Retina (tissue), 1 donor: ENCODE measurements at regions not wholly inside any gene's neighbourhood (a gene's known extent, or its start where the extent isn't known, plus 50 kb on each side); places are given as distances from the start of the nearest gene placed in this dataset.
"Not testable (repeated sequence)": the region's sequence is repeated elsewhere in the genome, so short reads cannot be mapped to it uniquely, and the experiment has no call there.

Experiments
- DNase-seq: peaks from one replicate; pipeline ENCODE4 v3.0.0-alpha.2; 2016

DNA sequence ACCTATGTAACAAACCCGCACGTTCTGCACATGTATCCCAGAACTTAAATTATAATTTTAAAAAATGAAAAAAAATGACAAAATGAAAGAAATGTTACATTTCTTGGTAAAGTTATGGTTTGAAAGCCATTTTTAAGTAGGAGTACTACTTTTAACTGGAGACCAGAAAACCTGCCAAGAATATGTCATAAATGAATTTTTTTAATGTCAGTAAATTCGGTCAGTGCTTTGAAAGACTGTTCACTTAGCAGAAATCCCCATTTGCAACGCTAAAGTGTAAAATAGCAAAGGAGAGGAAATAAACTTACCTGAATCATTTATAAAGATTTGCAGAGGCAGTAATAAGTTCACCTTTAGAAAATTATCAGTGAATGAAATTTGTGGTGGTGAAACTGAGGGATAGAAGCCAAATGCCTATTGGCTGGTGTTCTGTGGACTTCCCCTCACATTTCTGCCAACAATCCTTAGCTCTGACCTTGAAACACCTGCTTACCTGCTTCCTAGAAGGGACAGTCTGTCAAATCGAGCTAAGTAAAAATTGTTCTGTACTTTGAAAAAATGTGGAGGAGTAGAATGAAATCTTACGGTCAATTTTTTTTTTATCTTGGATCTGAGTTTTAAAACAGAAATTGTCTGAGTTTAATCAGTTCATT, 714.2 kb downstream of the SLC6A15 start:
- DNase-seq = no peak

DNA sequence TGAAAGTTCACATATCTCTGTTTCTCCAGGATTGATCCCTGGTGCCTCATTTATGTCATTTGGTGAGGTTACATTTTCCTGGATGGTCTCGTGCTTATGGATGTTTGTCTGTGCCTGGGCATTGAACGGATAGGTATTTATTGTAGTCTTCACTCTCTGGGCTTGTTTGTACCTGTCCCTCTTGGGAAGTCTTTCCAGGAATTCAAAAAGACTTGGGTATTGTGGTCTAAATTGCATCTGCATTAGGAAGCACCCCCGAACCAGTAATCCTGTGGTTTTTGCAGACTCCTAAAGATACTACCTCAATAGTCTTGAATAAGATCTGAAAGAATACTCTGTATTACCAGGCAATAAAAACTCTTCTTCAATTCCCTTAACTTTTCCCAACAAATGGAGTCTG, 720.8 kb downstream of the SLC6A15 start:
- no peak for DNase-seq

DNA sequence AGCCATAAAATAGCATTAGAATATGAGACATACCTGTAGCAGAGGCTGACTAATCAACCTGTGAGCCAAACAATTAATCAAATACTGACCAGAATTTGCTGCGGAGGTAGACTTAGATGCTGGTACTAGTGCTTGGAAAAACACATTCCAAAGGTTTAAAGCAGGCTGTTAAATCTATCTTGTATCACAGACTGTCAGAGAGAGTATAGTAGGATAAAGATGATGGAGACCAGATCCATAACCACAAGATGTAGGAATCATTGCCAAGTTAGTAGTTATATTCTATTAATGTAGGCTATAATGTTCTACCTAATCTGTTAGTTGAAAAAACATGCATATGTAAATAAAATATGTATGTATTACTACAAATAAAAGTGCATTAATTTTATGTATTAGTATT, 726.2 kb downstream of the SLC6A15 start:
- no peak for DNase-seq

DNA sequence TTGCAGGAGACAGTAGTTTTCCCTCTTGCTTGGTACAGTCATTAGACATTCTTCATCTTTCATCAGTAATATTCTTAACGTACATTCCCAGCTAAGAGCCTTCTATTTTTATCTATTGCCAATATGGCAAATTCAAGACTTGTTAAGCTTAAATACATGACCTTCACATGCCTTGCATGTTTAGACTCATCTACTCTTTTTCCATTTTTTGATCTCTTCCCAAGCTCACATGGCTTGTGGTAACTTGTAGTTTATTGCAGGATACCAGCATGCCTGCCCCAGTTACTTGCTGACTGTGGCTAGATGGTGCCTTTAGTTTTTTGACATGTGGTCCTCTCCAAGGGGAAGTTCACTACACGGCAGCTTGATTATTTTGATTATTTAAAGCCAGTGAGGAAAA, 729.0 kb downstream of the SLC6A15 start:
- DNase-seq = no peak

DNA sequence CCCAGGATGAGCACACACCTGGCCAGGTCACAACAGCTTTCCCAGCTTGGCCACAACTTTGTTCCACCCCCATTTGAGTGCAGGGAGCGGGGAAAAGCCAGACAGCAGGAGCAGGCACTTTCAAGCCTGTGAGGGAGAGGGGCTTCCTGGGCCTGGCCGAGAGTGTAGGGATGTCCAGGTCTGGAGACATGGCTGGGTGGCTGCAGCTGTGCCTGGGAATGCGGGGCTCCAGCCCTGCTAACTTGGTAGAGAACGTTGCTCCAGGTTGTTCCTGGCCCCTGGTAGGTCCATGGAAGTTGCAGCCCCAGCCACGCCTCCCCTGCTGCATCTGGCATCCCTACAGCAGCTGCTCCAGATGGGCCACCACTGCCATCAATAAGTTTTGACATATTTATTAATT, 738.5 kb downstream of the SLC6A15 start:
- no peak for DNase-seq

DNA sequence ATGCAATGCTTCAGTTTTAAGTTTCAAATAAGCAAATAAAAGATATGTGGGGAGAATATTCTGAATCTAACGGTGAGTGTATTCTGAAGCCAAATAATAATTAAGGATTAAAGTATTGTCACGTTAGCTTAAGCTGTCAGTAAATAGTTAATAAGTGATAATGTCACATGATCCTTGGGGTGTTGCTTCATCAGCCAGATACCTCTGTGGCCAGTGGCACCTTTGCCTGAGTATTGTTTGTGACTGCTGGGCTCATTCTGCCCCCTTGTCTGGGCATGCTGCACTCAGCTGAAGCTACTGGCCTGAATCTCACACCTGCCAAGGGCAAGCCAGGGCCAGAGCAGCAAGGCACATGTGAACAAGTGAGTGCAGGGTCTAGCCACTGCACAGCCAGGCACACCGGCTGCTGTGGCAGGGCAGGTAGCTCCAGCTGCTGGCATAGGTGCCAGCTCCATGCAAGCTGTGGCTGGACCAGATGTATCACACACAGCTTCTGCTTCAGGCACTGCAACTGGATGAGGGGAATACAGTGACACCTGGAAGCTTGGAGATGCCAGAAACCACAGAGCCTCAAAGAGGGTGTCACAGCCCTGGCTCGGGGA, 739.7 kb downstream of the SLC6A15 start:
- DNase-seq = no peak

DNA sequence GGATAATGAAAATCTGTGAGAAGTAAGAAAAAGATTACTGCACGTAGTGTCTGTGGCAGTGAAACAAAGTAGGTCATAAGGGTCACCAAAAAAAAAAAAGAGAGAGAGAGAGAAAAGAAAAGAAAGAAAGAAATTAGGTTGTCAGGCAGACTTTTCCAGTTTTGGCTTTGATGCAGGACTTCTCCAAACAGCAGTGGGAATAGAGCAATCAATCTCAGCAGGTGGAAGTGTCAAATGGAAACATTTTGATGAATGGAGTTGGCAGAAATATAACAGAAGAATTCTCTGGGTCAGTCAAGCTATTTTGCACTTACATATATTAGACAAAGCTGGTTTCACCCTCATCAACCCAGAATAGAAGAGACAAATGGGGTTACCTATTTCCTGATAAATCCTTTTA, 745.8 kb downstream of the SLC6A15 start:
- DNase-seq = no peak

DNA sequence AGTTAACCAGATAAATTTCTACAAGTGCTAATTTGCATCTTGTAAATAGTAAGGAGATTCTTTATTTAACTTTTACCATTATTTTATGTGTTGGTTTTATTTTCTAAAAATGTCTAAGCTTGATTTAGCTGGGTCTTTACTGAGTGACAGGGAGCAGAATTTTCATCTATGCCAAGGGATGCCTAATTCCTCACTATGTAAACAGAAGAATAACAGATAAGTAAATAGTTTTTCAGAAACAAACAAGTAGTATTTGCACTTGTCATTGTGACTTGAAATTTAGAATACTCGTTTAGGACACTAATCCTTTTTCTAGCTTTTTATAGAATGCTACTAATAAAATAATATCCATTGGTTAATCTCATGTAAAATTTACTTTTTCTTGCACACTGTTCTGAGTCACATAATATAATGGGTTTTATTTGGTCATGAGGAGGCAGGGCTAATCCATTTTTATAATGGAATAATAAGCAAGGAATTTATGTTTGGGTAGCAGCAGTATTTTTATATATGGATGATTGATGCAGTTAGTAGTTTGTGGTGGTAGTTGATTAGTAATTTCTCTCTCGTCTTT, 746.5 kb downstream of the SLC6A15 start:
- no peak for DNase-seq

DNA sequence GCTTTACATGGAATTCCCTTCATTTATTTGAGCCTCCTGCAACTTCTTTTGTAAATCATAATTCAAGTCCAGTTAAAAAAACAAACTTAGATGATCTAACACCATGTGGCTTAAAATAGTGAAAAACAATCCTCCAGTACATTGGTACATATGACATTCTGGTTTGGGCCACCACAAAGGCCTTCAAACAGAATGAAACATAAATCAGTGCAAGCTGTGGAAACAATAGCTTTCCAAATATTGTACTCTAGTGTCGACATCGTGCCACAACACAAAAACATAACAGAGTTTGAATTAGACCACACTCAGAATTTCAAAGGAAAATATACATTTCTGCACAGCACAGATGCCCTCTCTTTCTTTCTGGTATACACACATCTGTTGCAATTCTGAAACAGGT, 751.3 kb downstream of the SLC6A15 start:
- no peak for DNase-seq

DNA sequence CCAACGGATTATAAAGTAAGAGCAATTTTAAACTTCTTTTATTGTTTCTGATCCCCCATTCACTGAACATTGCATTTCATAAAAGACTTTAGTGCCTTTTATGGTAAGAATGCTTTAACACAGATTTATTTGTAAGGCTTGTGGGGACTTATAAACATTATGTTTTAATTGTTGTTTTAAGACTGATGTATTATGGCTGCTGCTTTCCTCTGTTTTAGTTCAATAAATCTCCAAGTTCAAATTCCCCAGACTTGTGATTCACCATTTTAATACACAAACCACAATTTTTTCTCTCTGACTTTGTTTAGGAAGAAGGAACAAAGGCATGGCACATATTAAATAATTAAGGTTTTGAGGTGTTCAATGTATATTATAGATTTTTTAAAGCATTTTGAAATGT, 753.3 kb downstream of the SLC6A15 start:
- no peak for DNase-seq

DNA sequence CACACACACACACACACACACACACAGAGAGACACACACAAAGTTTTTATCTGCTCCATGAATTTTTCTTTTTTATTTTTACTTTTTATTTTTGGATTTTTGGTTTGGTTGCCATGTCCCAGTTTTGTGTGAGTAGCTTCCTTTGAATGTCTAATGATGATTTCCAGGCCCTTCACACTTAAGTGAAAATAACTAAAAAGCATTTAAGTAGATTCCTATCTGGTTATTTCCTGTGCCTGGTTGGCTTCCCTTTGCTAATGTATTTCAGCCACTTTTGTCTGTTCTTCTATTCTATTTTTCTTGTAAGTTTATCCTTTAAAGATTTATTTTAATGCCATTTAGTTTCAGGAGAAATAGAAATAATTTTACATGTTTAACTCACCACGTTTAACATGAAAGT, 755.4 kb downstream of the SLC6A15 start:
- DNase-seq = no peak

DNA sequence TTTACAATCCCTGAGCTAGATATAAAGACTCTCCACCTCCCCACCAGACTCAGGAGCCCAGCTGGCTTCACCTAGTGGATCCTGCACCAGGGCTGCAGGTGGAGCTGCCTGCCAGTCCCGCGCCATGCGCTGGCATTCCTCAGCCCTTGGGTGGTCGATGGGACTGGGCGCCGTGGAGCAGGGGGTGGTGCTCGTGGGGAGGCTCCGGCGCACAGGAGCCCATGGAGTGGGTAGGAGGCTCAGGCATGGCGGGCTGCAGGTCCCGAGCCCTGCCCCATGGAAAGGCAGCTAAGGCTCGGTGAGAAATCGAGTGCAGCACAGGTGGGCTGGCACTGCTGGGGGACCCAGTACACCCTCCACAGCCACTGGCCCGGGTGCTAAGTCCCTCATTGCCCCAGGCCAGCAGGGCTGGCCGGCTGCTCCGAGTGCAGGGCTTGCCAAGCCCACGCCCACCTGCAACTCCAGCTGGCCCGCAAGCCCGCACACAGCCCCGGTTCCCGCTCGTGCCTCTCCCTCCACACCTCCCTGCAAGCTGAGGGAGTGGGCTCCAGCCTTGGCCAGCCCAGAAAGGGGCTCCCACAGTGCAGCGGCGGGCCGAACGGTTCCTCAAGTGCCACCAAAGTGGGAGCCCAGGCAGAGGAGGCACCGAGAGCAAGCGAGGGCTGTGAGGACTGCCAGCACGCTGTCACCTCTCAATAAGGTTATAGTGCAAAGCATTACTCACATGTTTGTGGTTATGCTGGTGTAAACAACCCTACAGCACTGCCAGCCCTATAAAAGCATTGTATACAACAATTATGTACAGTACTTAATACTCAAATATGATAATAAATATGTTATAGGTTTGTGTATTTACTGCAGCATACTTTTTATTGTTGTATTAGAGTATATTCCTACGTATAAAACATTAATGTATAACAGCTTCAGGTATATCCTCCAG, 757.3 kb downstream of the SLC6A15 start:
- not testable (repeated sequence) for DNase-seq

DNA sequence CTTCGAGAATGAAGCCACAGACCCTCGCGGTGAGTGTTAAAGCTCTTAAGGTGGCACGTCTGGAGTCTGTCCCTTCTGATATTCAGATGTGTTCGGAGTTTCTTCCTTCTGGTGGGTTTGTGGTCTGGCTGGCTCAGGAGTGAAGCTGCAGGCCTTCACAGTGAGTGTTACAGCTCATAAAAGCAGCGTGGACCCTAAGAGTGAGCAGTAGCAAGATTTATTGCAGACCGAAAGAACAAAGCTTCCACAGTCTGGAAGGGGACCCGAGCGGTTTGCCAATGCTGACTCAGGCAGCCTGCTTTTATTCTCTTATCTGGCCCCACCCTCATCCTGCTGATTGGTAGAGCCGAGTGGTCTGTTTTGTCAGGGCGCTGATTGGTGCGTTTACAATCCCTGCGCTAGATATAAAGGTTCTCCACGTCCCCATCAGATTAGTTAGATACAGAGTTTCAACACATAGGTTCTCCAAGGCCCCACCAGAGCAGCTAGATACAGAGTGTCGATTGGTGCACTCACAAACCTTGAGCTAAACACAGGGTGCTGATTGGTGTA, 758.1 kb downstream of the SLC6A15 start:
- not testable (repeated sequence) for DNase-seq

DNA sequence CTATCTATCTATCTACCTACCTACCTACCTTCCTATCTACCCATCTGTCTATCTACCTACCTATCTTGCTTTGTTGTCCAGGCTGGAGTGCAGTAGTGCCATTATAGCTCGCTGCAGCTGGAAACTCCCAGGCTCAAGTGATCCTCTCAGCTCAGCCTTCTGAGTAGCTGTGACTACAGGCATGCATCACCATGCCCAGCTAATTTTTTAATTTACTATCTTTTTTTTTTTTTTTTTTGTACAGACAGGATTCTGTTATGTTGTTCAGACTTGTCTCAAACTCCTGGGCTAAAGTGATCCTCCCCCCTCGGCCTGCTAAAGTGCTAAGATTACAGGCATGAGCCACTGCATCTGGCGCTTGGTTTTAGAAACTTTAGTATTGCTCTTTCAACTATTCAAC, 762.4 kb downstream of the SLC6A15 start:
- DNase-seq = no peak

DNA sequence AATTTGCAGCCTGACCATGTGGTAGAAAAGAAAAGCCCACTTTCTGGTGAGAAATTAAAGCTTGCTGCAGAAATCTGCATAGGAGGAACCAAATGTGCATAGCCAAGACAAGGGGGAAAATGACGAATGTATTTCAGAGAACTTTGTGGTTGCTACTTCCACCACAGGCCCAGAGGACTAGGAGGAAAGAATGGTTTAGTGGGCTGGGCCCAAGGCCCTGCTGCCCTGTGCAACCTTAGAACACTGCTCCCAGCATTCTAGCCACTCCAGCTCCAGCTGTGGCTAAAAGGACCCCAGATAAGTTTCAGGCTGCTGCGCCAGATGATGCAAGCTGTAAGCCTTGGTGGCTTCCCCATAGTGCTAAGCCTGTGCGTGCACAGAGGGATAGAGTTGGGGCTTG, 764.3 kb downstream of the SLC6A15 start:
- DNase-seq = no peak

DNA sequence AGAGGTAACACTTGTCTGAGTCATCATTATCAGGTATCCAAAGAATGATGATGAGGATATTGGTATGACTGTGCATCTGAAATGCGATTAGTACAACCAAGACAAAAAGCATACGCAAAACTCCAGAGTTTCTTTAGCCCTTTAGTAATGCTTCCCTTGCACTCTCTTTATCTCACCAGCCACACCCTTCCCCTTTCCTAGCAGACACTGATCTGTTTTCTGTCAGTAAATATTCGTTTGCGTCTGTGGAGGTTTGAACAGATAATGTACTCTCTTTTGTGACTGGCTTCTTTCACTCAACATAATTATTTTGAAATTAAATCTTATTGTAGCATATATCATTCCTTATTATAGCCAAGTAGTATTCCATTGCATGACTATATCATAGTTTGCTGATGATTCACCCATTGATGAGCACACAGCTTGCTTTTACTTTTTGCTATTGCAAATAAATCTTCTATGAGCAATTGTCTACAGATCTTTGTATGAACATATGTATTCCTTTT, 775.7 kb downstream of the SLC6A15 start:
- no peak for DNase-seq

DNA sequence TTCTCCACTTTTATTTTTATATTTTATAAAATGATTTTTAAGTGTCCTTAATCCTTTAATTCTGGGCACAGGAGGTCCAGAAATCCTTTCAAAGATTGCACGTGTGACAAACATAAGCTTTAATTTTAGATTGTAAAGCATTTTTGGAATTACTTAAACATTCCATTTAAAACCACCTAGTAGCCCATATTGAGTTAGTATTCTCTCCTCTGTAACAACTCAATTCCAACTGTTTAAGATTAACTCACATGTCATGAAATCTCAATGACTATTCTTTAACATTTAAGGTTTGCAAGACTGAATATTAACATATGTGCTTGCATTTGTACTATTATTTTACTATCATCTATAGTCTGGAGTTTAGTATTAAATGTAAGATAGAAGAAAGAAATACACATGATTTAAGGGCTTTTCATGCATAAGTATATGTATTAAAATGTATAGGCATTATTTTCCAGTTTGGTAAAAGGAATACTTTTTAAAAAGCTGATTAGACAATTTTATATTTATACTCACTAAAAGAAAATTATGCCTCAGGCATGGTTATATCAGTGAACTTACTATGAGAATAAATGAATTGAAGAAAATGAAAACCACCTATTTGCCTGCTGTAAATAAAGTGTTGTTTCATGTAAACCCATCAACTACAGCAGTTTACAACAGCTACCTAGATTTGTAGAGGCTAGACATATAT, 776.9 kb downstream of the SLC6A15 start:
- DNase-seq = no peak

DNA sequence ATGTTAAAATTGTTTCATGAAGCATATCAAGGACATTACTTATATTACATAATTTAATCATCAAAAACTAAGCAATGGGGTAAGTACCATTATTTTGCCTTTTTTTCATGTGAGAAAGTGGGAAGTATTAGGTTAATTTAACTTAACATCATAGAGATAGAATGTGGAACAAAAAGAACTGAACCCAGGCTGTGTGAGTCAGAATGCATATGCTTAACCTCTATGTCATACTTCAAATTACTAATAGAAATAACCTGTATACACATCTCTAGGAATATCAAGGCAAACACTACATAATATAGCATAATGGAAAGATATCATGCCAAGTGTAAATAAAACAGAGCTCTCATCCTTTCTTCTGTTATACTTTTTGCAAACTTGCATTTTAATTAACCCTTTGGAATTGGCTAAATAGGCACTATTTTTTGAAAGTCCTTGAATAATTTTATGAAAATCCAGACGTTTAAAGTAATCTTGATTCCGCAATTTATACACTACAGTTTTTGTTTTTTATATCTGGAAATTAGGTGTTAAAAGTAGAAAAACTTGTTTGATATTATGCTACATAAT, 777.7 kb downstream of the SLC6A15 start:
- no peak for DNase-seq

DNA sequence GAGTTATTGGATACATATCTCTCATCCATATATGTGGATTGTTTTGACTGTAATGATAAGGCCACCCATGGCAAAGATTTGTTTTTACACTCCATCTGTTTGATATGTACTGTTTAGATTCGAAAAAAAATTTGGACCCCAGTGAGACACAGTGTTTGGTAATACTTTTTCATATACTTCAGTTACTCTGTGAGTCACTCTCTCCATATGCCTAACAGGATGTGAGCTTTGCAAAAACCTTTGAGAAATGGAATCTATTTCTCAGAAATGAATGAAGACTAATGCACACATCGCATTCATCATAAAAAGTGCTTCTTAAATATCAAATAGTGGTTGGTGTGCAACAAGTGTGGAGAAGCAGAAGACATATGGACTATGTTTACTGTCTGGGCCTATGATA, 781.5 kb downstream of the SLC6A15 start:
- DNase-seq = no peak

DNA sequence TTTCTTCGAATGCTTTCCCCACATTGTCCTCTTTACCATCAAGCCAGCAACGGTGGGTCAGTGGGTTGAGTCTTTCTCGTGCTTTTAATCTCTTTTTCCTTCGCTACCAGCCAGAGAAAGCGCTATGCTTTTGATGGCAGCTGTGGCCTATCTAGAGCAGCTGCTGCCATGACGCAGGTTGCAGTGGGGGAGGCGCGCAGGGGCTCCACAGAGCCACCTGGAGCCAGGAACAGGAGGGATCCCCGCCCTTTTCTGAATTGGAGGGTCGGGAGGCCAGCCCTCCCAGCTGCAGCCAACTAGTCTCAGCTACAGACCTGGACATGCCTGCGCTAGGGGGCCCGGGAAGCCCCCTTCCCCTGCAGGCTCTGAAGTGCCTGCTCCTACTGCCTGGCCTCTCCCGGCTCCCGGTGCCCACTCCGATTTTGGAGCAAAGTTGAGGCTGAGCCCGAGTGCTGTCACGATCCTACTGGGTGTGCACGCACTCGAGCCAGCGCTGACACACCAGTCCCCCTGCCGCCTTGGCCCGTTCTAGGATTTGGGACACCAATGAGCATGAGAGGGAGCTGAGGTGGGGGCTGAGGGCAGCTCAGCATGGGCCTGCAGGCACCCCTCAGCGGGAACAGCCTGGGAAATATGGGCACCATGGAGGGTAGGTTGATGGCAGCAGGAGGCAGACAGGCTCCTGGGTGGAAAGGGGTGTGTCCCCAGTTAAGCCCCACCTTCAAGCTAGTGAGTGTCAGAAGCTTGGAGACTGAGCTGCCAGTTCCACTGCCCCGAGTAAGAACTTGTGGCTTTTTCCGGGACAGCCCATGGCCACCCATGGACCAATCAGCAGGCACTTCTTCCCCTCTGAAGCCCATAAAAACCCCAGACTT, 784.2 kb downstream of the SLC6A15 start:
- DNase-seq = no peak

DNA sequence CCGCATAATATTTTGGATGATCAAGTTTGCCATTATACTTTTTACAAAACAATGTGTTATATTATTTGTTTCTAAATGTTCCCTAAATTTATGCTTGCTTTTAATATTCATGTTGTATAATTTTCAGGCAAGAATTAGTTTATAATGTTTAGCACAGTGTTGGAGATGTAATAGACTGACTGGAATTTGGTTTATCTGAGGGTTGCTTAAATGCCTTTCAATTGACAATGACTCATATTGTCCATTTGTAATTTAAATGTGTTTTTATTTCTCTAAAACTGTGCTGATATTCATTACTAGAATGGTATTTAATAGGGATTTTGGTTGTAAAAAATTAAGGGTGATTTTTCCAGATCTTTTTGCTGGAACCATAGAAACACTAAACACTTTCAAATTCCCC, 788.4 kb downstream of the SLC6A15 start:
- DNase-seq = no peak
